ENCODE measurements at regions not wholly inside any gene's neighbourhood (a gene's known extent, or its start where the extent isn't known, plus 50 kb on each side); places are given as distances from the start of the nearest gene placed in this dataset.

- no peak for TF ChIP-seq CTCF (IDR thresholded peaks at IDR 0.05; ENCODE audit: insufficient read depth, low read length, poor library complexity, severe bottlenecking)
- Histone ChIP-seq H3K36me3 (ENCODE audit: control insufficient read depth, insufficient read depth, low read length) (no peaks in the 10 kb centered on the region), H3K4me3 (ENCODE audit: low read depth, low read length) (no peak overlapping the region), H3K27me3 (ENCODE audit: control insufficient read depth, insufficient read depth, low read length) (no peaks in the 10 kb centered on the region)
- DNase-seq (ENCODE audit: low read depth) = no peak
These were observed 297.4 kb downstream of the EIPR1 start for GRCh38 chr2:3079959-3080948.

DNA sequence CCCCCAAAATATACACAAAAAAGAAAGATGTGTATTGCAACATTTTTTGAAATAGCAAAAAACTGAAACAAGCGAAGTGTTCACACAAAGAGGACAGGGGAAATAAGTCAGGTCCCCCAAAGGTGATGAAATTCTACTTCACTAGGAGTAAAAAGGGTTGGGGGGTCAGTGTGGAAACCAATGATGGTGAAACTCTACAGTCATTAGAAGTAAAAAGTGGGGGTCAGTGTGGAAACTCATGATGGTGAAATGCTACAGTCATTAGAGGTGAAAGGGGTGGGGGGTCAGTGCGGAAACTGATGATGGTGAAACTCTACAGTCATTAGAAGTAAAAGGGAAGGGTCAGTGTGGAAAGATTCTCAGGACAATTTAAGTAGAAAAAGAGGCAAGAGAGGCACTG, 298.2 kb downstream of the EIPR1 start:
- Histone ChIP-seq H3K4me3 (ENCODE audit: low read depth, low read length) (no peak overlapping the region), H3K27me3 (ENCODE audit: control insufficient read depth, insufficient read depth, low read length) (no peaks in the 10 kb centered on the region), H3K36me3 (ENCODE audit: control insufficient read depth, insufficient read depth, low read length) (no peaks in the 10 kb centered on the region)
- DNase-seq (ENCODE audit: low read depth) = no peak
- no peak for TF ChIP-seq CTCF (IDR thresholded peaks at IDR 0.05; ENCODE audit: insufficient read depth, low read length, poor library complexity, severe bottlenecking)

DNA sequence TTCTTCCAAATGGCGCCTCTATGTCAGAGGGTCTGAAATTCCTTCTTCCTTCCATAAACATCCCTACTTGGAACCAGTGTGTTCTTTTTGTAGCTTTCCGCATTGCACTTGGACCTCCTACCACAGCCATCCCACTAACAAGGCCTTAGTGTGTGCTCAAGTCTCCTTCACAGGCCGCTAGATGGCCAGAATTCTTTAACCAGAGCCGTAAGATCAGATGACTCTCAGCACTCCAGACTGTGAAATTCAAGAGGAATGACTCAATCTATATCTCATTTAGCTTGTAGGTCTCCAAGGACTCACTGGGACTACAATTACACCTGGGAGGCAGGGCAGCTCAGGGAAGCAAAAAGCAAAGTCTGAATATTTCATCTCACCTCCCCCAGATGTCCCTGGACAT, 298.9 kb downstream of the EIPR1 start:
- TF ChIP-seq CTCF (IDR thresholded peaks at IDR 0.05; ENCODE audit: insufficient read depth, low read length, poor library complexity, severe bottlenecking) = no peak
- H3K4me3 ChIP-seq (ENCODE audit: low read depth, low read length) = no peak overlapping the region
- no peaks in the 10 kb centered on the region for H3K36me3 ChIP-seq (ENCODE audit: control insufficient read depth, insufficient read depth, low read length)
- no peaks in the 10 kb centered on the region for H3K27me3 ChIP-seq (ENCODE audit: control insufficient read depth, insufficient read depth, low read length)
- DNase-seq (ENCODE audit: low read depth) = no peak

GRCh38 chr2:3076848-3077642, 300.6 kb downstream of the EIPR1 start:
- DNase-seq (ENCODE audit: low read depth) = no peak
- TF ChIP-seq CTCF (IDR thresholded peaks at IDR 0.05; ENCODE audit: insufficient read depth, low read length, poor library complexity, severe bottlenecking) = no peak
- Histone ChIP-seq H3K27me3 (ENCODE audit: control insufficient read depth, insufficient read depth, low read length) (no peaks in the 10 kb centered on the region), H3K36me3 (ENCODE audit: control insufficient read depth, insufficient read depth, low read length) (no peaks in the 10 kb centered on the region), H3K4me3 (ENCODE audit: low read depth, low read length) (no peak overlapping the region)

GRCh38 chr2:3075991-3076340, 301.7 kb downstream of the EIPR1 start:
- no peaks in the 10 kb centered on the region for H3K27me3 ChIP-seq (ENCODE audit: control insufficient read depth, insufficient read depth, low read length)
- no peak for TF ChIP-seq CTCF (IDR thresholded peaks at IDR 0.05; ENCODE audit: insufficient read depth, low read length, poor library complexity, severe bottlenecking)
- DNase-seq (ENCODE audit: low read depth) = no peak

More at GRCh38 chr2:3075991-3076340, 301.7 kb downstream of the EIPR1 start:
- Histone ChIP-seq H3K36me3 (ENCODE audit: control insufficient read depth, insufficient read depth, low read length) (no peaks in the 10 kb centered on the region), H3K4me3 (ENCODE audit: low read depth, low read length) (no peak overlapping the region)

All from kidney epithelial cell (primary cell).